ENCODE measurements at regions not wholly inside any gene's neighbourhood (a gene's known extent, or its start where the extent isn't known, plus 50 kb on each side); places are given as distances from the start of the nearest gene placed in this dataset.

DNA sequence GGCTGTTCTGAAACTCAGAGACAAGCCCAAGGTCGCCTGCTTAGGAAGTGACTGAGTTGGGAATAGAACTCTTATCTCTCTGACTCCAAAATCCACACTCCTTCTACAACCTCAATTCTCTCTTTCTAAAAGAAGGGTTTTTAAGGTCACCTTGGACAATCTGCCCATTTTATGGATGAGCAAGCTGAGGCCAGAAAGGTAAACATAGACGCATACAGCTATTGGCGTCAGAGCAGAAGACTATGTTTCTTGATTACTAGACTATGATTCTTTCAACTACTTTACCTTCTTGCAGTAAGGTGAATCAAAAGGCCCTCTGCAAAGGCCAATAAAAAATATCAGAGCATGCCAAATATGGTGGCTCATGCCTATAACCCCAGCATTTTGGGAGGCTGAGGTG is 276.6 kb downstream of the CLIC5 start:
- DNase-seq: no peak

DNA sequence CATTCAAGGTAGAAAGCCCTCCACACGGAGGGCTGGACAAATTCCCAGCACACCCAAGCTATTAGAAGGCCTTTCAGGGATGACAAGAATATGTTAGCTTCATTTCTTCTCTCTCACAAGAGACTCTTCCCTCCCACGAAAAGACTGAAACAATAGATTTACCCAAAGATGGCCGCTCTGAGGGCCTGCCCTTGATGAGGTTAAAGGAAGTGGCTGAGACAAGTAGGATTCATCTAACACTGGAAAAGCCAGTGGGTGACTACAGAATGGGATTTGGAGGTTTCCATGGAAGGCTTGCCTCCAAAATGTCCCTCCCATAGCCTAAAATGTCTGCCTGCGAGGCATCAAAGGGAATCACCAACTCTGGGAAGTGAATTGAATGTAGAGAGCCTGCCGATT is 277.6 kb downstream of the CLIC5 start:
- no peak for DNase-seq

DNA sequence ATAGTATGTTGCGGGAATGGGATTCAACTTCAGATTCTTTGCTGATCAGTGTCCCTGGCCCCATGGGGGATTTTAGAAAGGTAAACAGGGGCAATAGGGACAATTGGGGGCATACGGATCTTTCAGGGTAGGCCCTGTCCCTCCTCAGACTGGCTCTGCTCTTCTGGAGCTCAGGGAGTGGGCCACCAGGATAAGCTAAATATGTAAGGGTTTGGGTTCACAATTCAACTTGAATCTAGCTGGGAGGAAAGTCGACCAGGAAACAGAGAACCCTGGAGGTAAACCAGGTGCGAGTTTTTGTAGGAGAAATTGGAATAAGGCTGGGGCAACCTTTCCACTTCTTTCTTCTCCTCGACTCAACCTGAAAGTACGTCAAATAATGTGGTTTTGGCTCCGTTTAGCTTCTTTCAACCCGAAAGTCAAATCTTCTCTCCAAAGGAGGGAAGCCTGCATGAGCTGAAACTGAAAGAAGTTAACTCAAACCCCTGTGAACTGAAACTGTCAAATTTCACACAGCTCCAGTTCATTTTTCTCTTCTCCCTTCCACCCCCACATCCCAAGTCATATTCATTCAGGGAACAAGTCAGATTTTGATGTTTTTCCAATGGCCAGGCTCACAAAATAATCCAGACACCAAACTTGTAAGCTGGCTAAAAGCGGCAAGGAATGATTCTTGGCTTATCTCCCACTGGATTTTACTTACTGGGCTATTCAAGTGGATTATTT is 278.2 kb downstream of the CLIC5 start:
- DNase-seq: no peak

DNA sequence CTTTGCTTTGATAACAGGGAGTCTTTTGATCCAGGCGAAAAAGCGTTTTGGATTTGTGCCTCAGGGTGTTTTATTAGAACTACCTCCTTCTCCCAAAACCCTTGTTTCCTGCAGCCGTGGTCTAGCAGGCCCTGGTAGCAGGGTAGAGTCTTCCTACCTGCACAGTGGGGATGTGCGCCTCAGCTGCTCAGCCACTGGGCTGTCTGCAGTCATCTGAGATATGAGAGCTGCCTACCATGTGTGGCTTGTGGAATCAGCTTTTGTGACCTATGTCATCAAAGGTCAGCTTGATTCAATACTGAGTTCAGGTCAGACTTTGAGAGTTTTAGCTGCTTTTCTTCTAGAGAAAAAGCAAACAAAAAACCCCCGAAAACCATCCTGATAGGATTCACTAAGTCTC is 279.5 kb downstream of the CLIC5 start:
- no peak for DNase-seq

DNA sequence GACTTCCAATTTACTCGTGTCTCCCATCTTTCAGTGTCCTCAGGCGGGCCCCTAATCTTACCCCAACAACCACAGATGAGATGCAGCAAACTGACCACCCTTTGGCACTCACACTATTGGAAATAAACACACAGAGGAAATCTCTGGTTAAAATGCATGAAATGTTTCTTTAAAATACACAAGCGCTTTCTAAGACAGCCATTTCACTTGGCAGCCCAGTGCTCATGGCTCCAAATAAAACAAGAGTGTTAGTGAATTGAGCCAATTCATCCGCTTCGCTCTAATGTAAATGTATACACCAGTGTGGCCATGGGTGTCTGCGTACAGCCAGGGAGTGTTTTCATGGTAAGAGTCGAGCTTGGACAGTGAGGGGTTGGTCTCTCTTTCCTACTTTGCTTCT is 282.9 kb downstream of the CLIC5 start:
- no peak for DNase-seq

DNA sequence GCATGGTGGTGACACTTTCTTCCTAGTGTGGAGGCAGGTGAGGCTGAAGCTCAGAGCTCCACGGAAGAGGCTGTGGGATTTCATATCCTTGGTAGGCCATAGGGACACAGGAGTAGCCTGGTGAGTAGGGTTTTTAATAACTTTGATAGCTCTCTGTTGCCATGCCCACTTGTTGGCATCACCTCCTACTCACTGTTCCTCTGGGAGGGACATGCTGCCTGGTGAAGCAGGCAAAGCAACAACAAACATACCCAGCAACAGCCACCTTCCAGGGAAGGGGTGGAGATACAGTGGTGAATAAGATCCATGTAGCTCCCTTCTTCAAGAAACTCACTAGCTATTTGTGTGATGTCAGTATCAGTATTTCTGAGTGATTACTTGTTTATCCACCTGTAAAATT is 285.4 kb downstream of the CLIC5 start:
- DNase-seq: no peak

DNA sequence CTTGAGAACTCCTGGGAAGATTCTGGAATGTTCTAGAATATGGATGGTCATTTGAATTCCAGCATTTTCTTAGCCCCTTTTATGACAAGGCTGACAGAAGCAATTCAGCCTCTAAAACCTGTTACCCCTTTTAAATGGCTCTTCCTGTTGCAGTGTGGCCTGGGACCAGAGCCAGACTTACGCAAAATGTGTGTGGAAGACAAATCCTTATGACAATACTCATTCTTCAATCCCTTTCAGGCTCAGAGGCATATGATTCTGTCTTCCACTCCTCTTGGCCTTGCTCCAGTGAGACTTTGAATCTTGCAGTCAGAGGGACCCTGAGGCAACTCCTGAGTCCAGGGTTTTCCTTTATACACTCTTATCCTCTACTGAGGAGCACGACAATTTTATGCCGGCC is 287.0 kb downstream of the CLIC5 start:
- peak in 1 of 2 experiments; percentile 24 for DNase-seq

DNA sequence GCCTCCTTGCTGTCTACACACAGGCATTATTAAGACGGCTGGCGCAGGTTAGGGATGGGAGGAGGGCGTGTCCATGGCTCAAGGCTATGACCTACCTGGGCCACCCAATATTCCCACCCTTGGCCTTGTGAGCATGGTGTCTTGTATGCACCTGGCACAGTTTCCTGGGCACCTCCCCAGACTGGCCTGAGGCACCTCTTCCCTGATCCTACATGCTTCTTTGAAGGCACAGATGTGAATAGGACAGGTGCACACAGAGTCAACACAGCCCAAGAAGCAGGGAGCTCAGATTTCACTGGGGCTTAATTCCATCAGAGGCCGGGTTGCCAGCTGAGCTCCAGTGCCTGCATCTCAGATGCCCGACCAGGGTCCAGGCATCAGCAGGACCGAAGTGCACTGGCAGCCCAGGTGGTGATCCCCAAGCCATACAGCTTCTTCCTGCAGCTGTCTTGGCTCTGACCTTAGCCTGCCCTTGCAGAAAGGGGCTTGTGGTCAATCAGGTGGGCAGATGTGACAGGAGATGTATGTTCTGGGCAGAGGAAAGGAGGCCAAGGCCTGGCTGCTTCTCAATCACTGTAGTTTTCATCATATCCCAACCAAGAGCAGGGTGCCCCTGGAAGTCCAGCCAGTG is 287.7 kb downstream of the CLIC5 start:
- no peak for DNase-seq

DNA sequence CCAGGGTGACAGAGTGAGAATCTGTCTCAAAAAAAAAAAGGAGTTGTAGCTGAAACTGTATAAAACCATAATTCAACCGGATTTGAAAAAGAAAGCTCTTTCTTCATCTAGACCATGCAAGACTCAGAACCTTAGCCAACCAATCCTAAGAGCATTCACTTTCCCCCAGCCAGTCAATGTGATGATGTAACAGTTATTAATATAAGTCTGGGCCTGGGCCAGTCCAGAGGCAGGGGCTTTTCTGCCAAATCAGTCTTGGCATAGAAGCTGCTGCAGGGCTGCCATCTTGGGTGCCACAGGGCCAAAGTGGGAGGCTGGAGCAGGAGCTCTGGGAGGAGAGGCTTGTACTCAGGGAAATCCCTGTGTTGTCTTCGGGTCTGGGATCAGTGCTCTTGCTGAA is 288.4 kb downstream of the CLIC5 start:
- no peak for DNase-seq

DNA sequence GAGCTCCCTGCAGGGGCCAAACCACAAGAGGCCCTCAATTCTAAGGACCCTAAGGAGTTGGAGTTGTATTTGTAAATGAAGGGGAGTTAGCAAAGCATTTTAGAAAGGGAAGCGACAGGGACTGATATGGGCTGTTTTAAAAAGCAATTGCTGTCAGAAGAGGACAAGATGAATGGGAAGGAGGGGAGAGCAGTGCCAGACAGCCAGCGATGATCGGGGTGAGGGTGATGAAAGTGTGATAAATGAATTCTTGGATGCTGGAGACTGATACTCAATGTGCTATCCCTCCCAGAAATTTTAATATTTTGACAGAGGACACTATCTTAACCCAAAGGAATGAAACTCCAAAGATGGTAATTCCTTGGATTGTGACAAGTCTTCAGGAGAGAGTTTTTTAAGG is 289.2 kb downstream of the CLIC5 start:
- no peak for DNase-seq

DNA sequence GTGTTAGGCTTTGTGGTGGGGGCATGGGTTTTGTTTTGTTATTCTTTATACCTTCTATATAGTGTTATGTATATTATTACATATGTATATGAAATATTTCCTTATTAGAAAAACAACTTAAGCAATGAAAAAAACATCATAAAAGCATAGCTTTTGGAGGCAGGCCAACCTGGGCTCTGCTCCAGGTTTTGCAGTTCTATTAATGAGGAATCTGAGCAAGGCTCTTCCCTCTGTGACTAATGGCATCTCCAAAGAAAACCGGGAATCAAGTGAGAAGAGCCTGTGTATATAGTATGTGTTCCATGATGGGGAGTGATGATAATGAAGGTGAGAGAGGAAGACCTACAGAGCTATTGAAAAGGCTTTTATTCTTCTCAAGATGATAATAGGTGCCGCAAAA is 291.1 kb downstream of the CLIC5 start:
- DNase-seq: no peak

DNA sequence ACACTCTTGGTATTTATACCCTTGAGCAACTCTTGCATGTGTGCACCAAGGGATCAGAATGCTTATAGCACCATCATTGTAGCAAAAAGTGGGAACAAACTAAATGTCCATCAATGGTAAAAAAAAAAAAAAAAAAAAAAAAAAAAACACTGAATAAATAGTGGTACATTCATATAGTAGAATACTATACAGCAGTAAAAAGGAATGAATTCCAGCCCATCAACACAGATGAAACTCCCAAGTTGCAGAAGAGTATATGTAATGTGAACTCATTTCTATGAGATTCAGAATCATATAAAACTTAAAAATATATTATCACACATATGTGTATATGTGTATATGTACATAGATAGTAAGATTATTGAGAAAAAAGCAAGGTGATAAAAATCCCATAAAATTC is 291.6 kb downstream of the CLIC5 start:
- DNase-seq: no peak

DNA sequence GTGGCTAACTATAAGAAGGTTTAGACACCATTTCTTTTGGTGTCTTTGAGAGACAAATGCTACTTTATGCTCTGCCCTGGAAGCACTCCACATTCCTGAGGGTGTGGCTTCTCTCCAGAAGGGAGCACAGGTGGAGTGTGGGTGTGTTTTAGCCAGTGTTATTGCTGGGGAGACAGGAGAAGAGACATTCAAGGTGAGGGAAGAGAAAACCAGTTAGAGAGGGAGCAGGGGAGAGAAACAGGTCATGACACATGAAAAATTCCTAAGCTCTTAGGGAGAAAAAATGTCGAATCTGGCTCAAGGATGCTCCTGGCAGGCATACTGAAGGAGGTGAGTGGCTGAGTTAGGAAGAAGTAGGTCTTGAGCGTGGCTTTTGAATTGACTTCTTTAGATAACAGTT is 292.8 kb downstream of the CLIC5 start:
- DNase-seq: no peak

DNA sequence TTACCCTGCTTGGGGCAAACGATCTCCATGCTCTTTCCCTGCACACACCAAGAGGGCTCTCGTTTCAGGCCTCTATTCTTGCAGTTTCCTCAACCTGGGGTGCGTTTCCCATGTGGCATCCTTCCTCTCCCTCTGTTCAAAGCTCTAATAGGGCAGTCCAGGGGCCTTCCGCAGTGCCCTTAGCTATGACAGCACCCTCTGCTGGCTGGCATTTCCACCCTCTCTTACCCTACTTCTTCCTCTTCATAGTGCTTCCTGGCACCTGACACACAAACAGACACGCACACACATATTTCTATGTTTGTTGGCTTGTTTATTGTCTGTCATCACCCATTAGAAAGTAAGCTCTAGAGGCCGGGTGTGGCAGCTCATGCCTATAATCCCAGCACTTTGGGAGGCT is 294.0 kb downstream of the CLIC5 start:
- peak in 1 of 2 experiments; percentile 11 for DNase-seq

DNA sequence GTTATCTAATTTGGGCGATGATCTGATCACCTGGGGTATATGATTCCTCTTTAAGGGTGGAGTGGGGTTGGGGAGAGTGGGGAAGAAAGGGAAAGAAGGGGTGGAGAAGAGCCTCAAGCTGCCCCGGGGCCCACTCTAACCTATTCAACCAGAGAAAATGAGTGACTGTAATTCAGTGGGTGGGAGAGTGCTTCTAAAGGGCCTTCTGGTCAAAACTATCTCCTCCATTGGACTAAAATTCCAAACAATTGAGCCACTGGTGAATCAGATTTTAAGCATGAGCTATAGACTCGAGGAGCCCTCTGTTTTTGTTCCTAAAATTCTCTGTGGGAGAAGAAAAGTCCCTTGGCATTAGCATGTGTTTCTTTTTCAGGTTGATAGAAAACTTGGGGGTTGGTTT is 296.8 kb downstream of the CLIC5 start:
- DNase-seq: no peak

DNA sequence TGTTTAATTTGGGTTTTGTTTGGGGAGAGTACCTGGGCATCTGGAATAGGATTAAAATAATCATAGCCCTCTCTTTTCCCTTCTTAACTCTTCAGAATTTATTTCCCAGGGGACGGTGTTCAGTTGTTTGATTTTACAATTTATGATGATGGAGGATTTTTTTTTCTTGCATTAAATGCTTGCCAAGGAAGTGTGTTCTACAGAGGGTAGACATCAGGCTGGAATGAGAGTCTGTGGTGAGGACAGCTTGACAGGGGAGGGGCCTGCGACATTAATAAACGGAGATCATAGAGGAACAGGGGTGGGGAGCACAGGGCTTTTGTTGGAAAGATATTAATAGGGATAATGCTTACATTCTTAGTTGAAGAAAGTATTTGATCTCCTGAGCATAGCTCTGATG is 297.5 kb downstream of the CLIC5 start:
- no peak for DNase-seq

DNA sequence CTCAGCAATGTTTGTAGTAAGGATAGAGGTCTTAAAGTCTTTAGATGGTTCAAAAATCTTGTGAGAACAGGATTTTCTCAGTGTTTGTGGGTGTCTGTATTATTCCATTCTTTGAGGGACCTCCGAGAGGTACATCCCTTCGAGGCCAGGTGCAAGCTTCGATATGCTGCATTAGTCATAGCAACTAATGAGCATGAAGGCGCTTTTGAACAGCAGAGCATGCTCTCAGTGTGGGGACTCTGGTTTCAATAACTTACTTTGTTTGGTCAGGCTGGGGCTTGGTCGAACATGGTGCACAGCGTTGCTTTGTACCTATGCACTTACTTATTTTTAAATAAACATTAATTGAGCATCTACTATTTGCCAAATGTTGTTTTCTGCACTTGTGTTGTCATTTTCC is 297.9 kb downstream of the CLIC5 start:
- DNase-seq: no peak

DNA sequence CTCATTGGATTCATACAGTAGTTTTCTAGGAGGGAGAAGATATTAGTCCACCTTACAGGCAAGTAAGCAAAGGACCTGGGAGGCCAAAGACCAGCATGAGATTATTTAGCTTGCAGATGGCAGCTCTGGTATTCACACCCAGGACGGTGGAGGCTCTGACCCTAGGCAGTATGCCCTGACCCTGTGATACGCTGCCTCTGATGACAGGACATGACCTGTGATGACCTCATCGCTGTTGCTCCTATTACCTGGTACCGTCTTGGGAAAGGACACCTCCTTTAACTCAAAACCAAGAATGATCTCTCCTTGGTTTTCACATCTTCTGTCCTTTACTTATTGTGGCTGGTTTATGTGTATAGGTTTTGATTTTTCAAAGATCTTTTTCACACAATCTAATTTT is 298.6 kb downstream of the CLIC5 start:
- DNase-seq: no peak

DNA sequence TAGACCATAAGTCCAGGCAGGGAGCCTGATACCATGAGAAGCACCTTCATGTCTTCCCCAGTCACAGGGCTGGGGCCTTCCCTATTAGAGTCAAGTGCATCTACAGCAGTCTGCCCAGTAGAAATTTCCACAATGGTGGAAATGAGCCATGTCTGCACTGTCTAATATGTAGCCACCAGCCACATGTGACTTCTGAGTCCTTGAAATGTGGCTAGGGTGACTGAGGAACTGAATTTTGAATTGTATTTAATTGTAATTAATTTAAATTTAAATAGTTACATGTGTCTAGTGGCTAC is 300.2 kb downstream of the CLIC5 start:
- DNase-seq: no peak

DNA sequence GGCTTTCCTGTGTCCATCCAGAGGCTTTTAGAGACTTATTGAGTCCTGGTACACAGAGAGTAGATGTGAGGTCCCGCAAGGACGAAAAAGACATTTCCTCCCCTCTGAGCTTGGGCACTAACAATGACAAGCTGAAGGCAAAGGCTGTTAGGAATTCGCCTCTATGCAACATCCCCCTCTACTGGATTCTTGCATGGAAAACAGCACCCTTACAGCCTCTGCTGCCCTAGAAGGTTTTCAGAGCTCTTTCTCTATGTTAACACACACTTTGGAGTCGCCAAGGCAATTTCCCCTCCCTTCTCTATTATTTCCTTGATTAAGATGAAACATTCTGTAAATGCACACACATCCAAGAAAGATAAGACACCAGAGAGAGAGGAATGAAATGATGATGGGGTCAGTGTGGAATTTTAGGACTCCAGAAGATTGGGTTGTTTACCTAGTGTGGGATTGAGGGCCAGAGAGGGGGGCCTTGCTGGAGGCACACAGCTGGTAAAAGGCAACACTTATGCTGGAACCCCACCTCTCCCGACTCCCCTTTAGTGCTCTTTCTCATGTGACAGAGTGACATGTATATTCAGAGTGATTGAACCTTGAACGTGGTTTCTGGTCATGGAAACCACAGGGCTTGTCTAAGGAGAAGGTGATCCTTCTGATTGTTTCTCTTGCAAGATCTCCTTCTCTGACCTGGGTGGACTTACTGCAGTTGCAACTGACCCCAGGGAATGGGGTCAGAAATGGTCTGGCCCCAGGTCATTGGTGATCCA is 300.7 kb downstream of the CLIC5 start:
- DNase-seq: peak; percentile 87 to 94

DNA sequence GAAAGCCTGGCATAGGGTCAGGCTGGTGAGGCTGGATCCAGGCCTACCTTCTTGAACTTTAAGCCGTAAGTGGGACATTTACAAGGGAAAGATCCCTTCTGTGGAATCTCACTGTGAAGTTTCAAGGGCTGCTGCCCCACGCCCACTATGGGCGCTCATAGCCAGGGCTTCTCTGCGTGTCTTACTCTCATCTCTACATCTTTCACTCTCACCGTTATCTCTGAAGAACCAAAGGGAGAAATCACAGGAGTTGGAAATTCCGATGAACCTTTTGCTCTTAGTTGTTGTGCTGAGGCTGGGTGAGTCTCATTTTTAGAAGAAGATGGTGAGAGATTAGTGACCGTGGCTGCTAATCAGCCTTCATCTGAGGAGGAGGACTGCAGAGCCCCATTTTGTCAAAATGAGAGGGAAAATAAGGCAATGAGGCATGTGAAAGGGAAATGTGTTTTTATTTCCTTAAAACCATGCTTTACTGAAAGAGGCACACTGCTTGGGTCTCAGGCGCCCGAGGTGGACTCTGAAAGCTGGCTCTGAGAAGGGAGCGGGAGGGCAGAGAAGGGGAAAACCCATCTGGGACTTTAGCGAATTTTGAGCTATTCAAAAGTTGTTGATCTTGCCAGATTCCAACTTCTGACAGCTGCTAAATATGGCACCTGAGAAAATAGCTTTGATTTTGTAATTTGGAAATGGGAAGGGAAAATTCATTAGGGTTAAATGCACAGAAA is 301.5 kb downstream of the CLIC5 start:
- no peak for DNase-seq
